ENCODE measurements at regions not wholly inside any gene's neighbourhood (a gene's known extent, or its start where the extent isn't known, plus 50 kb on each side); places are given as distances from the start of the nearest gene placed in this dataset.

DNA sequence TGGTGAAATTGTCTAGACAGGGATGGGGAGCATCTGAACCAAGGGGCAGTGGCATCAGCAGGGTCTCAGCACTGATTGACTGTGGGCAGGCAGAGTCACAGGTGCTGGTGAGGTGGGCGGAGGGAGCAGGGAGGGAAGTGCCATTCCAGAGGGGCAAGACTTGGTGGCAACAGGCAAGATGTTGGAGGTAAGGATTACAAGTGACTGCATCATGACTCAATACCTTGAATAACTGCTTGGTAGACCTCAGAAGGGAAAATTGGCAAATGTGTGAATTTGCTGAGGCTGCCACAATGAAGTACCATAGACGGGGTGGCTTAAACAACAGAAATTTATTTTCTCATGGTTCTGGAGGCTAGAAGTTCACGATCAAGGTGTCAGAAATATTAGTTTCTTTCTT, 419.1 kb downstream of the HS3ST3B1 start:
- Histone ChIP-seq H3K4me1 (ENCODE audit: insufficient read depth, low read length) (no peaks in the 10 kb centered on the region), H3K27me3 (ENCODE audit: control insufficient read depth in 1 of 2, insufficient read depth in 2 of 2, low read length in 2 of 2) (no peaks in the 10 kb centered on the region), H3K9me3 (ENCODE audit: low read length) (no peaks in the 10 kb centered on the region), H3K4me3 (ENCODE audit: low read depth in 1 of 2, low read length in 2 of 2) (no peak overlapping the region), H3K36me3 (ENCODE audit: insufficient read depth, low read length) (no peaks in the 10 kb centered on the region), H3K9ac (ENCODE audit: low read length) (no peak overlapping the region), H3K27ac (ENCODE audit: low read depth, low read length) (no peak overlapping the region)

GRCh38 chr17:14717859-14718258, 417.0 kb downstream of the HS3ST3B1 start:
- Histone ChIP-seq H3K27ac (ENCODE audit: low read depth, low read length) (no peak overlapping the region), H3K9ac (ENCODE audit: low read length) (no peak overlapping the region)

DNA sequence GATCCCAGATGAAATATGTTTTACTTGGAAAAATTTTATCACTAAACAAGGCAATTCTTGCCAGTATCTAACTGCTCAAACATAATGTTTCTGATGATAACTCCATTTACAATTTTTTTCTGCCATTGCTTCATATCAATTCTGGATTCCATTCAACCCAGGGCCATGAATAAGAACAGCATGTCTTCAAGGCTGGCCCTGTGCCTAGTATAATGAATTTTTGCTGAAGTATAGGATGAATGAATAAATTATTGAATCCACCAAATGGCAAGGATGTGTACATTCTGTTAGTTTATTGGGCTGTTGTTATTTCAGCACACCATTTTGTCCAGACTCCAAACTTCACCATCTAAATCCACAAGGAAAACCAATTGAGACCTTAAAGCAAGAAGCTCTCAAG, 414.7 kb downstream of the HS3ST3B1 start:
- H3K36me3 ChIP-seq (ENCODE audit: insufficient read depth, low read length), result no peaks in the 10 kb centered on the region
- no peak overlapping the region for H3K4me3 ChIP-seq (ENCODE audit: low read depth in 1 of 2, low read length in 2 of 2)
- H3K4me1 ChIP-seq (ENCODE audit: insufficient read depth, low read length), result no peaks in the 10 kb centered on the region
- H3K9me3 ChIP-seq (ENCODE audit: low read length), result no peaks in the 10 kb centered on the region
- H3K27me3 ChIP-seq (ENCODE audit: control insufficient read depth in 1 of 2, insufficient read depth in 2 of 2, low read length in 2 of 2), result peaks cover 0 to 4% of the 10 kb centered on the region in 2 donors
- no peak overlapping the region for H3K27ac ChIP-seq (ENCODE audit: low read depth, low read length)
- H3K9ac ChIP-seq (ENCODE audit: low read length), result no peak overlapping the region

More at GRCh38 chr17:14717859-14718258, 417.0 kb downstream of the HS3ST3B1 start:
- H3K4me3 ChIP-seq (ENCODE audit: low read depth in 1 of 2, low read length in 2 of 2), result no peak overlapping the region
- H3K27me3 ChIP-seq (ENCODE audit: control insufficient read depth in 1 of 2, insufficient read depth in 2 of 2, low read length in 2 of 2), result no peaks in the 10 kb centered on the region
- H3K36me3 ChIP-seq (ENCODE audit: insufficient read depth, low read length), result no peaks in the 10 kb centered on the region
- no peaks in the 10 kb centered on the region for H3K9me3 ChIP-seq (ENCODE audit: low read length)
- no peaks in the 10 kb centered on the region for H3K4me1 ChIP-seq (ENCODE audit: insufficient read depth, low read length)

DNA sequence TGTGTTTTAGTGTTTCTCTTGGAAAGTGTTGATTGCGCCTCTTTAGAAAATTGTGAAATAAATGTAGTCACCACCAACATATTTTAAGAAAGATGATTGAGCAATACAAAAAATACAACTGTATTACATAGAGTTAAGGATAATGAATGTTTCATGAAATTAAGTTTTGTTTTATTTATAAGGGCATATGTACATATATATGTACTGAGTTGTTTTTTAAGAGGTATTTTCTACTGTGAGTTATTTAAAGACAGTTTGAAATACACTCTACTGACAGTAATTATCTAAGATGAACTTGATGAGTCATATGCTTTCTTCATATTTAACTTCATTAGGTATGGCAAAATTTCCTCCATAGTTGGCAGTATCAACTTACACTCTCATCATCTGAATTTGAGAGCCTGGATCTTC, 411.7 kb downstream of the HS3ST3B1 start:
- Histone ChIP-seq H3K4me3 (ENCODE audit: low read depth in 1 of 2, low read length in 2 of 2) (no peak overlapping the region), H3K9ac (ENCODE audit: low read length) (no peak overlapping the region), H3K36me3 (ENCODE audit: insufficient read depth, low read length) (no peaks in the 10 kb centered on the region), H3K27ac (ENCODE audit: low read depth, low read length) (no peak overlapping the region), H3K9me3 (ENCODE audit: low read length) (no peaks in the 10 kb centered on the region), H3K27me3 (ENCODE audit: control insufficient read depth in 1 of 2, insufficient read depth in 2 of 2, low read length in 2 of 2) (peaks cover 0 to 4% of the 10 kb centered on the region in 2 donors), H3K4me1 (ENCODE audit: insufficient read depth, low read length) (no peaks in the 10 kb centered on the region)

DNA sequence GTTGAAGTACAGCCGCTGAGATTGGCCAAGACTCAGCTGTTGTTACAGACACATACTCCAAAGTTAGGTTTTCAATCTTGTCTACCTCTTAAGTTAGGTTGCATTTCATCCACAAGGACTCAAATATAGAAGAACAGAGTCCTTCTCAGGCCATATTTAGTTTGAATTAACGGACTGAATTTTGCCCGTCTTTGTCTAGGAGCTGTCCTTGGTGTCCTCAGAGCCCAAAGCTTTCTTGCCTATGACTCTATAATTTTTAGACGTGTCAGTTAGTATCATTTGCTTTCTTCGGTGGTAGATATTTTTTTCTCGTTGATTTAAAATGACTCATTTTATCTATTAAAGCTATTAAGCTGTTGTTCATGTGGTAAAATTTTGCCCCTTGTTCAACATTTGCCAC, 403.2 kb downstream of the HS3ST3B1 start:
- Histone ChIP-seq H3K27ac (ENCODE audit: low read depth, low read length) (no peak overlapping the region), H3K4me1 (ENCODE audit: insufficient read depth, low read length) (no peaks in the 10 kb centered on the region), H3K9me3 (ENCODE audit: low read length) (no peaks in the 10 kb centered on the region), H3K36me3 (ENCODE audit: insufficient read depth, low read length) (no peaks in the 10 kb centered on the region), H3K27me3 (ENCODE audit: control insufficient read depth in 1 of 2, insufficient read depth in 2 of 2, low read length in 2 of 2) (no peaks in the 10 kb centered on the region), H3K9ac (ENCODE audit: low read length) (no peak overlapping the region), H3K4me3 (ENCODE audit: low read depth in 1 of 2, low read length in 2 of 2) (no peak overlapping the region)

DNA sequence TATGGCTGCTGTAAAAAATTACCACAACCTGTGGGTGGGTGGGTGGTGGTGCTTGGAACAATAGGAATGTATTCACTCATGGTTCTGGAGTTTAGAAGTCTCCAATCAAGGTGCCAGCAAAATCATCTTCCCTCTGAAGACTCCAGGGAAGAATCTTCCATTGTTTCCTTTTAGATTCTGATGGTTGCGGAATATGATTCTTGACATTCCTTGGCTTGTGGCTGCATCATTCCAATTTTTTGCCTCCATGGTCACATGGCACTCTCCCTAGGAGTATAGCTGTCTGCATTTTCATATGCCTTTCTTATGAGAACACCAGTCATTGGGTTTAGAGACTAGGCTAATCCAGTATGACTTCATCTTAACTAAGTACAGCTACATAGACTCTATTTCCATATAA, 401.0 kb downstream of the HS3ST3B1 start:
- Histone ChIP-seq H3K9me3 (ENCODE audit: low read length) (no peaks in the 10 kb centered on the region), H3K4me1 (ENCODE audit: insufficient read depth, low read length) (no peaks in the 10 kb centered on the region)

GRCh38 chr17:14699574-14700185, 398.8 kb downstream of the HS3ST3B1 start:
- Histone ChIP-seq H3K4me3 (ENCODE audit: low read depth in 1 of 2, low read length in 2 of 2) (no peak overlapping the region), H3K4me1 (ENCODE audit: insufficient read depth, low read length) (no peaks in the 10 kb centered on the region), H3K9me3 (ENCODE audit: low read length) (no peaks in the 10 kb centered on the region), H3K27me3 (ENCODE audit: control insufficient read depth in 1 of 2, insufficient read depth in 2 of 2, low read length in 2 of 2) (no peaks in the 10 kb centered on the region), H3K9ac (ENCODE audit: low read length) (no peak overlapping the region), H3K27ac (ENCODE audit: low read depth, low read length) (no peak overlapping the region), H3K36me3 (ENCODE audit: insufficient read depth, low read length) (no peaks in the 10 kb centered on the region)

More for the DNA sequence above, 401.0 kb downstream of the HS3ST3B1 start:
- no peaks in the 10 kb centered on the region for H3K27me3 ChIP-seq (ENCODE audit: control insufficient read depth in 1 of 2, insufficient read depth in 2 of 2, low read length in 2 of 2)
- no peak overlapping the region for H3K9ac ChIP-seq (ENCODE audit: low read length)
- no peak overlapping the region for H3K4me3 ChIP-seq (ENCODE audit: low read depth in 1 of 2, low read length in 2 of 2)
- H3K36me3 ChIP-seq (ENCODE audit: insufficient read depth, low read length), result no peaks in the 10 kb centered on the region
- no peak overlapping the region for H3K27ac ChIP-seq (ENCODE audit: low read depth, low read length)

GRCh38 chr17:14693382-14693781, 392.5 kb downstream of the HS3ST3B1 start:
- Histone ChIP-seq H3K9me3 (ENCODE audit: low read length) (no peaks in the 10 kb centered on the region), H3K27ac (ENCODE audit: low read depth, low read length) (no peak overlapping the region), H3K9ac (ENCODE audit: low read length) (no peak overlapping the region), H3K27me3 (ENCODE audit: control insufficient read depth in 1 of 2, insufficient read depth in 2 of 2, low read length in 2 of 2) (no peaks in the 10 kb centered on the region), H3K4me1 (ENCODE audit: insufficient read depth, low read length) (no peaks in the 10 kb centered on the region), H3K4me3 (ENCODE audit: low read depth in 1 of 2, low read length in 2 of 2) (no peak overlapping the region), H3K36me3 (ENCODE audit: insufficient read depth, low read length) (no peaks in the 10 kb centered on the region)

DNA sequence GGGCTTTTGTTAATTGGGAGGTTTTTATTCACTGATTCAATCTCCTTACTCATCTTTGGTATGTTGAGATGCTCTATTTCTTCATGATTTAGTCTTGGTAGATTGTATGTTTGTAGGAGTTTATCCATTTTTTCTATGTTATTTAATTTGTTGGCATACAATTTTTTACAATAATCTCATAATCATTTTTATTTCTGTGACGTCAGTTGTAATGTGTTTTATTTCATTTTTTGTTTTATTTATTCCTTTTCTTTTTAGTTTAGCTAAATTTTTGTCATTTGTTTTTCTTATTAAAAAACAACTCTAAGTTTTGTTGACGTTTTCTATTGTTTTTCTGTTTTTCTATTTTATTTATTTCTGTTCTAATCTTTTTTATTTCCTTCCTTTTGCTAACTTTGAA, 389.8 kb downstream of the HS3ST3B1 start:
- Histone ChIP-seq H3K4me3 (ENCODE audit: low read depth in 1 of 2, low read length in 2 of 2) (no peak overlapping the region), H3K9me3 (ENCODE audit: low read length) (no peaks in the 10 kb centered on the region), H3K4me1 (ENCODE audit: insufficient read depth, low read length) (no peaks in the 10 kb centered on the region), H3K27me3 (ENCODE audit: control insufficient read depth in 1 of 2, insufficient read depth in 2 of 2, low read length in 2 of 2) (no peaks in the 10 kb centered on the region), H3K36me3 (ENCODE audit: insufficient read depth, low read length) (no peaks in the 10 kb centered on the region), H3K9ac (ENCODE audit: low read length) (no peak overlapping the region), H3K27ac (ENCODE audit: low read depth, low read length) (no peak overlapping the region)

DNA sequence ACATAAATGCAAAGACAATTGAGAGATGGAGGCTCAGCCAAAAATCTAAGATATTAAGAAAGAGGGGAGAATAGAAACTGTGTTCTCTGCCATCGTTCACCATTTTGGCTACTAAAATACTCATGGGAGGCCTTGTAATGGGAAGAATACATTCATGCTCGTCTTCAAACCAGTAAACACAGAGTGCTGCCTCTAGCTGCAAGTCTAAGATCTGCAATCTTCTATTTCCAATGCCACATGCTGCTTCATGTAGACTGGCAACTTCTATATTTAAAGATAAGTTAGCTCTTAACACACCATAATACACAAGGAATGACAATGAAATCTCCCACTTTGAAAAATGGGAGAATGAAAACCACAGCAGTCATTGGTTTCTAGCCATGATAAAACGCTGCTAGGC, 387.3 kb downstream of the HS3ST3B1 start:
- Histone ChIP-seq H3K9me3 (ENCODE audit: low read length) (no peaks in the 10 kb centered on the region), H3K4me1 (ENCODE audit: insufficient read depth, low read length) (no peaks in the 10 kb centered on the region), H3K27ac (ENCODE audit: low read depth, low read length) (no peak overlapping the region), H3K36me3 (ENCODE audit: insufficient read depth, low read length) (no peaks in the 10 kb centered on the region), H3K9ac (ENCODE audit: low read length) (no peak overlapping the region), H3K27me3 (ENCODE audit: control insufficient read depth in 1 of 2, insufficient read depth in 2 of 2, low read length in 2 of 2) (no peaks in the 10 kb centered on the region), H3K4me3 (ENCODE audit: low read depth in 1 of 2, low read length in 2 of 2) (no peak overlapping the region)

DNA sequence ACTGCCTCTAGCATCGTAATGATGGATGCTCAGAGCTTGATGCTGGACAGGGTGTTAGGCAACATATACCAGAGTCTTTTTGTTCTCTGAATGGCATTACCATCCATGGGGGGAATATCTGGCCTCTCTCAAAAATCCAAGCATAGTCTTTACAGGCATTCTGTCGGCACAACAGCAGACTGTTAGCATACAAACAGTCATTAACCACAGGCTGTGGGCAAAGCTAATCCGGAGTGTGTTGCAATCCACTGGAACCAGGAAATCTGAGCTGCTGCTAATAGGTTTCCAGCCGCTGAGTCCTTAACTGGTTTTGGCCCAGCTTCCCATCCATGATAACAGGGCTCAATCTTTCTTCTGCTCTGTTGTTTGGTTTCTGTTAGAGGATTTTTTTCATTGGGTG, 371.9 kb downstream of the HS3ST3B1 start:
- Histone ChIP-seq H3K4me3 (ENCODE audit: low read depth in 1 of 2, low read length in 2 of 2) (no peak overlapping the region), H3K27ac (ENCODE audit: low read depth, low read length) (no peak overlapping the region), H3K9me3 (ENCODE audit: low read length) (no peaks in the 10 kb centered on the region), H3K9ac (ENCODE audit: low read length) (no peak overlapping the region), H3K4me1 (ENCODE audit: insufficient read depth, low read length) (no peaks in the 10 kb centered on the region), H3K36me3 (ENCODE audit: insufficient read depth, low read length) (no peaks in the 10 kb centered on the region), H3K27me3 (ENCODE audit: control insufficient read depth in 1 of 2, insufficient read depth in 2 of 2, low read length in 2 of 2) (no peaks in the 10 kb centered on the region)

GRCh38 chr17:14670861-14671260, 370.0 kb downstream of the HS3ST3B1 start:
- Histone ChIP-seq H3K27ac (ENCODE audit: low read depth, low read length) (no peak overlapping the region), H3K36me3 (ENCODE audit: insufficient read depth, low read length) (no peaks in the 10 kb centered on the region), H3K9me3 (ENCODE audit: low read length) (no peaks in the 10 kb centered on the region), H3K27me3 (ENCODE audit: control insufficient read depth in 1 of 2, insufficient read depth in 2 of 2, low read length in 2 of 2) (no peaks in the 10 kb centered on the region), H3K4me3 (ENCODE audit: low read depth in 1 of 2, low read length in 2 of 2) (no peak overlapping the region), H3K9ac (ENCODE audit: low read length) (no peak overlapping the region), H3K4me1 (ENCODE audit: insufficient read depth, low read length) (no peaks in the 10 kb centered on the region)
